GM18508 (cell line): ENCODE measurements at regions not wholly inside any gene's neighbourhood (a gene's known extent, or its start where the extent isn't known, plus 50 kb on each side); places are given as distances from the start of the nearest gene placed in this dataset.

Source experiments
- ATAC-seq: cut with Tn5 transposase; IDR thresholded peaks from one replicate; pipeline ENCODE4 v1.9.1; 2021; ENCODE audit warnings: moderate number of reproducible peaks; ENCODE audit not compliant: insufficient read depth, unreplicated experiment

GRCh38 chr15:97114900-97115760 is 784.6 kb downstream of the NR2F2 start:
- no peak for ATAC-seq

- ATAC-seq, result no peak
Measured at GRCh38 chr15:97115761-97116070, 785.2 kb downstream of the NR2F2 start.

- ATAC-seq, result no peak
Measured at GRCh38 chr15:97124790-97125189, 794.3 kb downstream of the NR2F2 start.

- no peak for ATAC-seq
Measured at GRCh38 chr15:97126553-97127233, 796.2 kb downstream of the NR2F2 start.

- no peak for ATAC-seq
Measured at GRCh38 chr15:97129674-97130073, 799.2 kb downstream of the NR2F2 start.

- ATAC-seq, result no peak
Measured at GRCh38 chr15:97140216-97140615, 809.7 kb downstream of the NR2F2 start.

DNA sequence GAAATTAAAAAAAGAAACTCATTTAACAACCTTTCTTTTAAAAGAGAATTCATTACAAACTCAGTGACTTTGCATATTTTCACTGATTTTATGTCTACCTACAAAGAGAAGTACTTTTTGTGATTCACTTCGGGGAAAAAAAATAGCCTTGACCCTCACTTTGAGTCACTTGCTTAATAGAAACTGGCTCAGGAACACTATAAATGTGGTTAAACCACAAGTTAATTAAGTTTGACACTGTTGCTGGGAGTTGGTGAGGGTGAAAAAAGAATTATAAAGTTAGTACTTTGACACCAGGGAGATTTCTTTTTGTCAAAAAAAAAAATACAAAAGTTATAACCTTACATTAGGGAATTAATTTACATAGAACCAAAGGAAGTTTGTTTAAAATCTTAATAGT is 810.9 kb downstream of the NR2F2 start:
- no peak for ATAC-seq

GRCh38 chr15:97141871-97142270 is 811.4 kb downstream of the NR2F2 start:
- ATAC-seq, result no peak

DNA sequence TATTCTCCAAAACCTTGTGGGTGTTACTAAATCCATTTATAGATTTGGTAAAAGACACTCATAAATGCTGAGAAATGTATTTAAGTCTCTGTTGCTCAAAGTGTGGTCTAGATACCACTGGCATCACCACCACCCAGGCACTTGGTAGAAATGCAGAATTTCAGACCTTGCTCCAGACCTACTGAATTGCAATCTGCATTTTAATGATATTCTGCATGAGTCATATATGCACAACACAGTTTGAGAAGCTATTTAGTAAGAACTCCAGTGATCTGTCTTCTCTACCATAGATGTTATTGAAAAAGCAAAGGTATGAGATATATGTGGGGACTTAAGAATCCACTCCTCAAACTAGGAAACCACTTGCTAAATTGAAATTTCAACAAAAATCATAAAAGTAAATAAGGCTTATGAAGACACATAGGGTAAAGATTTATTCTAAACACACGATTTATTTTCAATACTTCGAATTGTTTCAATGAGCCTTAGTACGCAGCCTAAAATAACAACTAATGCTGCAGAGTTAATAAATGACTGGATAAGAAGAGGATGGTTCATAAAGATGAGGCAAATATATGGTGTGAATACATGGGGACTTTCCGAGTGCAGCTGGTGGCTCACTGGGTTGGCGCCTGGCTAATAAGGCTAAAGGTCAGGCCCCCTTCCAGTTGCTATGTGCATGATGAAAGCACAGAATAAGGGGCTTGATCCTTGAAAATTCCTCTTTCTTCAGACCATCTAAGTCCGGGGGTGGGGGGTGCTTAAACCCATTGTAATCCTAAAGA is 813.3 kb downstream of the NR2F2 start:
- no peak for ATAC-seq

GRCh38 chr15:97144377-97144711 is 813.8 kb downstream of the NR2F2 start:
- ATAC-seq, result no peak

- no peak for ATAC-seq
Measured at GRCh38 chr15:97146929-97147870, 813.3 kb upstream of the ARRDC4 start.

DNA sequence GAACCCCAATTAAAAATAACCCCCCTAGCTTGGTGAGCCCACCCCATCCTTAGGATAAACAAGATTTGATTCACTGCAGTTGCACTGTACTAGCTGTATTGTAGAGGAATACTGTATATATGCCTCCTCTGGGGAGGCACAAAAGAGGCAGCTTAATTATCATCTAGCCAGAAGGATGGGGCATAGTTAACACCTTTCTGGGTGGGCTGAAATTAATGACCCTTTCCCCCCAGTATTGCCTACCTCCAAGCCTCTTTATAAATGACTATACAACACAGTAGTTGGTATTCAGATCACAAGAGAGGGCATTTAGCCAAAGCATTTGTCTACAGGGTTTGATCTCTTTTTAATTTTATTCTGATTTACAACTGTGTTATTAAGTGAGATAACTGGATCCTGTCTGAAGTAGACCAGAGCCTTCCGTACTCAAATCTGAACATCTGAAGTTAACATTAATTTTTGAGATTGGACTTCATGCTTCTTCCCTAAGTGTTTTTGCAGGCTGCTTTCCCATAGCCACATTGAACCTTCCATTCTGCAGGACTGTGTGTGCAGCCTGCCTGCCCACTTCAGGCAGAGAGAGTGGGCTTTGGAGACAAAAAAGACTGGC is 807.0 kb upstream of the ARRDC4 start:
- no peak for ATAC-seq

DNA sequence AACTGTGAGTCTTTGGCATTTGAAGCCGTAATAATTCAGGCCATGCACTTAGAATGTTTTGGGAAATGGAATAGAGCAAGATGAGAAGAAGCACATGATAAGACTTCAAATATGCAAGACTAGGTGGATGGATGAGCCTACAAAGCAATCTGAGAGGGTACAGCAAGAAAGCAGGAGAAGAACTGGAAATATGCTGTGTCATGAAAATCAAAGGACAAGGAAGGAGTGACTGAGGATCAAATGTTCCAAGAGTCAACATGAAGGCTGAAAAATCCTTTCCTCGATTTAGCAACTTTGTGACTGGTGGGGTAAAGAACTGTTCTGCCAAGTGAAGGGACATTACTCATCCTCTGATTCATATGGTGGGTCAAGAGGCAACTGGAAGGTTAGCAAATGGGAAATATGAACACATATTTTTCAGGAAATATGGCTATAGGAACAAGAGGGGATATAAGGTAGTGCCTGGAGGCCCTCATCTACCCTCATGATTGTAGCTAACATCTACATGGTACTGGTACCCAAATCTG is 803.7 kb upstream of the ARRDC4 start:
- ATAC-seq, result no peak

GRCh38 chr15:97162805-97163495 is 797.6 kb upstream of the ARRDC4 start:
- ATAC-seq, result no peak

DNA sequence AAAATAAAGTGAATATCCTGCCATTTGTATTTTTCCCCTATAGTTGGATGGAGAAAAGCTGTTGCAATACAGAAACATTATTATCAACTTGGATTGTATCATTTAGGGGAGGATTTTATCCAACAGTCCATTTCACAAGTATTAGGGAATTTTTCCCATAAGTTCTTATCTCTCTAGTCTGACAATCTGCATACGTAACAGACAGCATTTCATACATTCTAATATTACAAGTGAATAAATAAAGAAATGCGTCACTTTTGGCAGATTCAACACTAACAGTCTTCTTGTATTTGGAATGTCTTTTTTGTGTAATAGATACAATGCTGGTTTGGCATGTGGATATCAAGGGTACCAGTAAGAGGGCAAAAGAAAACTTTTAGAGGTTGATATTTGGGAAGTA is 795.3 kb upstream of the ARRDC4 start:
- ATAC-seq, result no peak

DNA sequence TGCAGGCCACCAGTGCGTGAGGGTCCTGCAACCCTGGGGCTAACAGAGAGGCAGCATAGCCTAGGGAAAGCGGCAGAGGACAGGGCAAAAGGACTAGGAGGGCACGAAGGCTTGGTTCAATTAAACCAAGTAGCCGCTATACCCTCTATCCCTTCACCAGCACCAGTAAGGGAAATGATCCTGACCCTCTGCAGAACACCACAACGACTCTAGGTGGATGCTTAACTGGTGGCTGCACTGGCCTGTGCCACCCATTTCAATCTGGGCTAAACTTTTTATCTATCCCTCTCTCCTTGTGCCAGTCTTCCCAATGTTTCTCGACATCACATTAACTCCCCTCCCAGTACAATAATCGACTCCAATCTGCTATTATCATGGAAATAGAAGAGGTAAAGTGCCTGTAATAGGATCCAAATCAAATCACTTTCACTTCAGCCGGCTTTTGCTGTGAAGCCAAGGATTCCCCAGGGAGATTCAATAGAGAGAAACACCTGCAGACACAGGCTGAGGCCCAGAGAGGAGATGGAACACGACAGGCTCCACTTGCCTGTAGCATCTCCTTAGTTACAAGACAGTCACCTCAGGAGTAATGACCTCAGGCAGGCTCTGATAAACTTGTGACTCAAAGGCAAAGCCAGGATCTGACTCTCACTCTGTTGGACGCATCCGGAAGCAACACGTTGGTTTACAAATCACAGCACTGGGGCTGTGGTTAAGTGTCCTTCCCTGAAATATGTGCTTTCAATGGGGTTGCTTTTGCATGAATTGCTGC is 791.6 kb upstream of the ARRDC4 start:
- no peak for ATAC-seq

DNA sequence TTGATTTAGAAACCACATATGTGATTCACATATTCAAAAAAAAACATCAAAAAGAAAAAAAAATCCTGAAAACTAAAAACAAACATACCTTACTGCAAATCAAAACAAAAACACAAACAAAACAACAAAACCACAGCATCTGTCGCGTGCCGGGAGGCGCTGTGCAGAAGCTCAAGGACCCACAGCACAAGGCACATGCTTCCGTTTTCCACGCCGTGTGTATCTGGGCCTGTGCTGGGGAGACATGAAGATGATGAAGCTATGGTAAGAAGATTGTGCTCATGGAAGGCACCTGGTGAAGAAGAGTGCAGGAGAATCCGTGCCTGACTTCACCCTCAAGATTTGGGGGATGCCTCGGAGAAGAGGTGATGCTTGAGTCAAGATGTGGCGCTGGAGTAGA is 788.9 kb upstream of the ARRDC4 start:
- ATAC-seq, result no peak

DNA sequence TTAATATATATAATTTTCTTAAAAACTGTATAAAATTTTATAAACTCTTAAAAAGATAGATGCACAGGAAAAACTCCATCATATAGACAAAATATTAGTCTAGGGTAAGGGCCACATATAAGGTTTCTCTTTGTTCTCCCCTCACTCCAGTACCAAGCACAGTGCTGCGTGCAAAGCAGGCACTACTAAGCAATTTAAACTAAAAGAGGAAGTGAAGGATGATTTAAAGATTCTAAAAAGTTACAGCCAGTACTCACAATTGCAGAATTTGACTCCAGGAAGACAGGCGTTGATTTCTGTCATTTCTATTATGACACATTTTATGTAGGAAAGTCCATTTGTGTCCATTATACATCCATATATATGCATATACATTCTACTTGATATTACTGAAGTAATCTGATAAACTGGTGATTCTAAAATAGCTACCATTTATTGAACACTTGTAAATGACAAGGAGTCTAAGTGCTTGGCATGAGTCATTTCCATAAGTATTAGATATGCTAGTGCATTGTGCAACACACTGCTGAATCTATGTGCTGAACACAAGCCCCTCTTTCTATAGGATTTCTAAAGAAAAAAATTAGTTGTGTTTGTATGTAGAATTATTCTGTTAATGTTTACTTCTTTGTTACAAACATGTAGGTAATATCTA is 785.5 kb upstream of the ARRDC4 start:
- no peak for ATAC-seq
